HuH-7 (cell line): ENCODE measurements at regions not wholly inside any gene's neighbourhood (a gene's known extent, or its start where the extent isn't known, plus 50 kb on each side); places are given as distances from the start of the nearest gene placed in this dataset.

Source experiments
- DNase-seq: peaks from one replicate; pipeline ENCODE4 v3.0.0; 2011; ENCODE audit warnings: low spot score

DNA sequence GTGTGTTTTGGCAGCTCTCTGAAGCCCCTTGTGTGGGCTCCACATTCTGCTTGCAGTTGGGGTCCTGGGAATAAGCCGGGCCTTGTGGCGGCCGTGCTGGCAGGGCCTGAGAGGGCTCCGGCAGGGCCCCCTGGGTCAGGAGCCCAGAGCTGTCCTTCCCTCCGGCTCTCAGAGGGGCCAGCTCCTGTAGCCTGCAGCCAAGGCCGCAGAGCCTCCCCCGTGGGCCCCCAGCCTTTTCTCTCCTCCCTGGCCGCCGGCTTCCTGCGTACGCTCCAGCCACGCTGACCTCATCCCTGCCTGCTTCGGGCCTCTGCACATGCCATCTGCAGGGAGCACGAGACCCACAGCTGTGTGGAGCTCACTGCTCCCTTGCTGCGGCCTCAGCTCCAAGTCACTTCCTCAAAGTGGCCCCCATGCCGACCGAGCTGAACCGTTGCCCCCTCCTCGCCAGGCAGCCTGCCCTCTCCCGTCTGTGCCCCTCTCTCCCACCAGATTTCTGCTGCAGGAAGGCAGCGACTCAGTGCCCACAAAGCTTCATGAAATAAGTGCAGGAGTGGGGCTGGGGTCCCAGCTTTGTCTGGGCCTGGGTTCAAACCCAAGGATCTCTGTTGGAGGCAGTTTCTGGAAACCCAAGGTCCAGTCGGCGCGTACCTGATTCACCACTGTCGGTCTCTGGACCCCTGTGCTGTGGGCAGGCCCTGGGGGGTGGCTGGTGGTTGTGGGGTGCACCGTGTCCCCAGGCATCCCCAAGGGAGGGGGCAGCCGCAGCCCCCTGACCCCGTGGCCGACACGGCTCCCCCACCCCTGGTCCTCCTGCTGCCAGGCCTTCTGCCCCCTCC lies 57.1 kb upstream of the NKX1-1 start:
- no peak for DNase-seq

DNA sequence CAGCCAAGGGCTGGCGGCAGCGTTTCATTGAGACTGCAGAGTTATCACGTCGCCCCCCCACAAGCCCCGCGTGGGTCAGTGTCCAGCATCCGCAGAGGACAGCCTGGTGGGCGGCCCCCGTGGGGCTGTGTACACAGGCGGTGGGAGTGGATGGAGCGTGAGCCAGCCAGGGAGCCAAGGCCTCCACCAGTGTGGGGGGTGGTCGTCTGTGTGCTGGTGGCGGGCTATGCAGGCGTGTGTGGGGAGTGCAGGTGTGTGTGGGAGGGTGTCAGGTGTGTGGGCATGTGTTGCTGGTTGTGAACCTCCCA lies 56.5 kb upstream of the NKX1-1 start:
- DNase-seq, result no peak

GRCh38 chr4:1462009-1462767 lies 55.9 kb upstream of the NKX1-1 start:
- no peak for DNase-seq

DNA sequence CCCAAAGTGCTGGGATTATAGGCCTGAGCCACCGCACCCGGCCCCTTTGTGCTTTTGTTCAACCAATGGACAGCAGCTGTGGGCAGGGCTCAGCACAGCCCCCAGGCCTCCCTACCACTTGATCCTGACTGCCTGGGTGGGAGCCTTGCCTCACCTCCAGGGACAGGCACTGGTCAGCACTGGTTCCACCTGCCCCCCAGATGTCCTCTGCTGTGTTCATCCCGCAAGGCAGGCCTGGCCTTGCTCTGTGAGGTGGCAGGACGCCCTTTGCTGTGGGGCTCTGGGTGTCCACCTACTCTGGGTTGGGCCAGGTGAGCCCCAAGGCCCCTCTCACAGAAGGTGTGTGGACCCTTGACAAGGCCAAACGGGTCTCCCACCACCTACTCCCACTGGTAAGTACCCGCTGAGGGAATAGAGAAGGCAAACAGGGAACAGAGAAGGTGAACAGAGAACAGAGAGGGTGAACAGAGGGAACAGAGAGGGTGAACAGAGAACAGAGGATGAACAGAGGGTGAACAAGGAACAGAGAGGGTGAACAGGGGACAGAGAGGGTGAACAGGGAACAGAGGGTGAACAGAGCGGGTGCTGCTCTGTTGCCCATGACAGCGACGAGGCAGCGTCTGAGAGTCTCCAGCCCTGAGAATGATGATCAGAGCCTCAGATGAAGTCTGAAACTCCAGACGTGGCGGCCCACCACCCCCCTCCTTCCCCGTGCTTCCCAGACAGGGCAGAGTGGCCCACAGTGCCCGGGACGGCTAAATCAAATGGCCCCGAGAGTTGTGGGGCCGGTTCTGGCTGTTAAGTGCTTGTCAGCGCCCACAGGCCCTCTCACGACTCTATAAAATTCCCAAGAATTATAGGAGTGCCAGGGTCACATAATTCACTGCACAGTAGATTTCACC lies 55.0 kb upstream of the NKX1-1 start:
- DNase-seq, result no peak

- no peak for DNase-seq
These were observed 53.7 kb upstream of the NKX1-1 start for GRCh38 chr4:1459722-1460511.

DNA sequence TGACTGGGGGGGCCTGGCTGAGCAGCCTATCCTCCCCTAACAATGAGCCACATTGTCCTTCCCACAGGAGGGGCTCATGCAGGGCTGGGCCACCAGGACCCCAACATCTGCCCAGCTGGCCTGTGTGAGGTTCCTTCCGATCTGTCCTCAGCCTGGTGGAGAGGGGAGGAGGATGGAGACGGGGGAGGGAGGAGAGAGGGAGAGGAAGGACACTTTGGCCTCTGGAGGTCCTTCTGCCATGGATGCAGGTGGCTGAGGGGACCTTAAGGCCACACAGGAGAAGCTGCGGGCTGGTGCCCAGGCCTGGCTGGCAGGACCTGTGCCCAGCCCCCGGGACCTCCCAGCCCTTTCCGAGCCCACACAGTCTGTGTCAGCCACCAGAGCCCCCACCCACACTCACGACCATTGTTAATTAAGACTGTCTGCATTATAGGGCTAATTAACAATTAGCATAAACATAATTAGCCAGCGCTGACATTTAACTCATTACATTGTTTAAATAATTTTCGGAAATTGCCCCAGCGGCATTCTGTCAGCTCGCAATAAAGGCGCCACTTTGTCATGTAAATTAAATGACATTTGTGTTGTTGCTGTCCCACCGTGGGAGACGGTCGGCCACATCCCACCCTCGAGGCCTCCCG lies 53.0 kb upstream of the NKX1-1 start:
- DNase-seq, result no peak

GRCh38 chr4:1458581-1458980 lies 52.3 kb upstream of the NKX1-1 start:
- no peak for DNase-seq
